ENCODE measurements at regions not wholly inside any gene's neighbourhood (a gene's known extent, or its start where the extent isn't known, plus 50 kb on each side); places are given as distances from the start of the nearest gene placed in this dataset.

DNA sequence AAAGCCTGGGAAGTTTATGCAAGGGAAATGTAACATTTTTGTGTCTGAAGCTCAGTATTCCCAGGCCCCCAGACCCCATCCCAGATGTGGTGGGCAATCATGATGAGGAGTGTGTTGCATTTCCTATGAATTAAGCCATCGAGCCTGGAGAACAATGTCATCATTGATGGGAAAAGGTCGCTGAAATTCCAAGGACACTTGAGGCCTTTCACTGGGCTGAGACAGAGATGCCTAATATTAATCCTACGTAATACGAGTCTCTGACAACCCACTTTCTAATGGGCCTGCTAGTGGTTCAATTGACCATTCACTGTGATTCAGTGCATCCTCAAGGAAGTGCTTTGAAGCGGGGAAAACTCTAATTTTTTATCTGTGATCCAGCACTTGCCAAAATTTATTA lies 291.6 kb downstream of the PLPP3 start (continued):
- no peak for TF ChIP-seq ZBTB33 (IDR thresholded peaks at IDR 0.05)
- no peak for TF ChIP-seq SIX5 (IDR thresholded peaks at IDR 0.05; ENCODE audit: low read depth, low read length, severe bottlenecking)
- no peak for TF ChIP-seq FOXK2 (IDR thresholded peaks at IDR 0.05)
- TF ChIP-seq HDGF (IDR thresholded peaks at IDR 0.05): no peak
- TF ChIP-seq HDAC6 (IDR thresholded peaks at IDR 0.05; ENCODE audit: unreplicated experiment): no peak

DNA sequence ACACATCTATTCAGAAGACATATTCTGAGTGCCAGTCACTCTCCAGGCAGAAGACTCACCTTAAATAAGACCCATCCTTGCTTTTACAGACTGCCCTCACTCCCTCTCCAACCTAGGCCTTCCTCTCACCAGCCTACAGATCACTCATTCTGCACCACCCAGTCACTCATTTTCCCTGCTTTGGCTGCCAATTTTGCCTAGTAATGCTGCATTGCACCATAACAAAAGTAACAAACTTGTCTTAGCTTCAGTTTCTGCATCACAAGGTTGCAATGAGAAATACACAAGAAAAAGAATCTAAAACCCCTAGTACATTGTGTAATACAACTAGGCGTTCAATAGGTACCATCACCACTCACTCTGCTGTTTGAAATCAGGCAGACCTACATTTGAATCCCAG lies 292.4 kb downstream of the PLPP3 start:
- H3K36me3 ChIP-seq (ENCODE audit: control insufficient read depth in 2 of 2, insufficient read depth in 2 of 2, low read length in 1 of 2): no peaks in the 10 kb centered on the region
- H3K4me1 ChIP-seq (ENCODE audit: control insufficient read depth, insufficient read depth, low read length): no peaks in the 10 kb centered on the region
- ChIA-PET POLR2A (interaction anchor here (0.6 to 1.2 kb wide), 2 partner anchors 8 to 92 kb away, joined by 3 read pairs; no protein-coding TSS in a partner anchor), CTCF (interaction anchor here (0.5 to 1.3 kb wide), 2 partner anchors 14 to 23 kb away, joined by 3 read pairs; no protein-coding TSS in a partner anchor), RAD21 (ENCODE audit: unreplicated experiment) (interaction anchor here (0.6 kb wide), 1 partner anchor 294 kb away, joined by 3 read pairs; no protein-coding TSS in a partner anchor), SMC1A (ENCODE audit: uncharacterized antibody, unreplicated experiment) (interaction anchor here (0.6 to 2.5 kb wide), 3 partner anchors 8 to 237 kb away, joined by 3 to 15 read pairs (median 3); no protein-coding TSS in a partner anchor)
- no peak overlapping the region for H2AFZ ChIP-seq (ENCODE audit: control insufficient read depth, low read depth, low read length)
- no peaks in the 10 kb centered on the region for H3K79me2 ChIP-seq (ENCODE audit: control insufficient read depth, insufficient read depth, low read length)
- FAIRE-seq (no peak), DNase-seq (ENCODE audit: low read depth, low spot score) (no peak), ATAC-seq (no peak)
- intact Hi-C loops (cut with micrococcal nuclease; ENCODE audit: unreplicated experiment): no loop called here
- H3K9ac ChIP-seq (ENCODE audit: control insufficient read depth, insufficient read depth, low read length): no peak overlapping the region
- H3K4me3 ChIP-seq: no peak overlapping the region
- H3K27me3 ChIP-seq (replicated peaks in 1 of 2; ENCODE audit: control insufficient read depth in 2 of 2, insufficient read depth in 2 of 2, low read length in 1 of 2): no peaks in the 10 kb centered on the region
- in situ Hi-C loops (cut with MboI): no loop called here
- H4K20me1 ChIP-seq (ENCODE audit: control insufficient read depth, insufficient read depth): no peaks in the 10 kb centered on the region
- H3K27ac ChIP-seq (ENCODE audit: control insufficient read depth, insufficient read depth): no peak overlapping the region
- no peak overlapping the region for H3K4me2 ChIP-seq (ENCODE audit: control insufficient read depth, insufficient read depth)
- WGBS (ENCODE audit: insufficient coverage, insufficient replicate concordance, low lambda C conversion rate, missing lambda C conversion rate): 24% methylated on average over 1 of the region's 1 CpG
- BruUV-seq (replicated peaks): no TSS peak
- no peaks in the 10 kb centered on the region for H3K9me3 ChIP-seq (replicated peaks; ENCODE audit: control insufficient read depth, insufficient read depth, low read length)
- TF ChIP-seq HDAC2 (IDR thresholded peaks at IDR 0.05) (no peak), ZSCAN29 (IDR thresholded peaks at IDR 0.05) (no peak), NFXL1 (IDR thresholded peaks at IDR 0.05; ENCODE audit: borderline replicate concordance) (no peak), HSF1 (IDR thresholded peaks at IDR 0.05; ENCODE audit: low read depth, low read length) (no peak), SIX5 (IDR thresholded peaks at IDR 0.05; ENCODE audit: low read depth, low read length, severe bottlenecking) (no peak), STAT1 (conservative IDR thresholded peaks at IDR 0.05) (no peak), ZNF274 (IDR thresholded peaks at IDR 0.05; ENCODE audit: insufficient read depth, insufficient read length) (no peak), FOS (IDR thresholded peaks at IDR 0.05; ENCODE audit: borderline replicate concordance, extremely low read depth, insufficient read length) (no peak), NRF1 (conservative IDR thresholded peaks at IDR 0.05; ENCODE audit: low read depth, low read length) (no peak), TCF3 (IDR thresholded peaks at IDR 0.05; ENCODE audit: borderline replicate concordance, insufficient read depth, low read depth, low read length) (no peak), MEF2B (IDR thresholded peaks at IDR 0.05; ENCODE audit: partially characterized antibody, poor library complexity, severe bottlenecking) (no peak), BACH1 (IDR thresholded peaks at IDR 0.05; ENCODE audit: borderline replicate concordance) (no peak), TAF1 (IDR thresholded peaks at IDR 0.05; ENCODE audit: borderline replicate concordance, low read depth, low read length) (no peak), PAX5 (IDR thresholded peaks at IDR 0.05; ENCODE audit: borderline replicate concordance, low read depth, low read length) (no peak), TARDBP (IDR thresholded peaks at IDR 0.05; ENCODE audit: borderline replicate concordance) (no peak), CHD2 (IDR thresholded peaks at IDR 0.05; ENCODE audit: borderline replicate concordance, low read depth, low read length) (no peak)
- TF ChIP-seq, protein P1, sequence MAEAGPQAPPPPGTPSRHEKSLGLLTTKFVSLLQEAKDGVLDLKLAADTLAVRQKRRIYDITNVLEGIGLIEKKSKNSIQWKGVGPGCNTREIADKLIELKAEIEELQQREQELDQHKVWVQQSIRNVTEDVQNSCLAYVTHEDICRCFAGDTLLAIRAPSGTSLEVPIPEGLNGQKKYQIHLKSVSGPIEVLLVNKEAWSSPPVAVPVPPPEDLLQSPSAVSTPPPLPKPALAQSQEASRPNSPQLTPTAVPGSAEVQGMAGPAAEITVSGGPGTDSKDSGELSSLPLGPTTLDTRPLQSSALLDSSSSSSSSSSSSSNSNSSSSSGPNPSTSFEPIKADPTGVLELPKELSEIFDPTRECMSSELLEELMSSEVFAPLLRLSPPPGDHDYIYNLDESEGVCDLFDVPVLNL (IDR thresholded peaks at IDR 0.05; ENCODE audit: low read depth, low read length): no peak
